Astrocyte of the spinal cord (primary cell): ENCODE measurements at regions not wholly inside any gene's neighbourhood (a gene's known extent, or its start where the extent isn't known, plus 50 kb on each side); places are given as distances from the start of the nearest gene placed in this dataset.

Source experiments
- DNase-seq: peaks from one replicate; pipeline ENCODE4 v3.0.0; 2011; ENCODE audit warnings: low read depth, low spot score
- H3K4me3 ChIP-seq: 2 replicates; pipeline ENCODE4 v1.5.1; 2011; ENCODE audit warnings: low read depth, mild to moderate bottlenecking, low read length, moderate library complexity
- in situ Hi-C: cut with HindIII; loops from 2 replicates; pipeline ENCODE4 v1.10.0; 2017; ENCODE audit warnings: low sequenced_read_pairs
- TF ChIP-seq, protein P1 (sequence below): IDR thresholded peaks from 2 replicates; pipeline ENCODE4 v1.5.1; 2012; ENCODE audit warnings: low read depth, mild to moderate bottlenecking, low read length, inconsistent platforms

DNA sequence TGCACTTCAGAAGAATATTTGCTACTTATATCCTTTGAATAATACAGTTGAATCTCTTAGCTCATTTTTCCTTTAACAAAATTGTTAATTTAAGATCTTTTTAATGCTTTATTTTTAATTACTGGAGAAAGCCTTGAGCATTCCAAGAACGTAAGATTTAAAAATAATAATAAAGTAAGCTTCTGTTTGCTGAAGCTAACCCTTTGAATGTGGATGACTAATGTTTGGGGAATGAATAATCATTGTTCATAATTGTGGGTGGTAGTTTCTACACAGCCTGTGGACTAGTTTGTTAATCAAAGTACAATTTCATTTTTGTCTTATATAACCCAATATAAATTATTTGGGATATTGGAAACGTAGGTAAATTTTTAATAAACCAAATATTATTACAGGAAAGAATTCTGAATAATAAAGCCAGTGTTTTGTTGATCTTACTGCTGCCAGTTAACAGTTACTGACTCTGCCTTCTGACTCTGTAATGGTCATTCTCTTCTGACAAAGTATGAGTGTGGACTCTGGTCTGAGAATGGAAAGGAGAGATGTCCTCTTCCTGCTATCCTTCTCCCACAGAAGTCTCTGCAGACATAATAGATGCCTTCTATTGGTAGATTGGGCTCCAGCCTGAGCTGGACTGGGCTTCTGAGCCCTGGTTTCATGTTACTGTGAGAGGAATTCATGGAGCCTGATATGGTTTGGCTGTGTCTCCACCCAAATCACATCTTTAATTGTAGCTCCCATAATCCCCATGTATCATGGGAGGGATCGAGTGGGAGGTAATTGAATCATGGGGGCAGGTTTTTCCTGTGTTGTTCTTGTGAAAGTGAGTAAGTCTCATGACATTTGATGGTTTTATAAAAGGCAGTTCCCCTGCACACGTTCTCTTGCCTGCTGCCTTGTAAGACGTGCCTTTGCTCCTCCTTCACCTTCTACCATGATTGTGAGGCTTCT, 292.7 kb upstream of the SLC39A10 start:
- in situ Hi-C loops, result no loop called here
- peak; percentile 72 for DNase-seq
- no peak overlapping the region for H3K4me3 ChIP-seq
- TF ChIP-seq, protein P1, sequence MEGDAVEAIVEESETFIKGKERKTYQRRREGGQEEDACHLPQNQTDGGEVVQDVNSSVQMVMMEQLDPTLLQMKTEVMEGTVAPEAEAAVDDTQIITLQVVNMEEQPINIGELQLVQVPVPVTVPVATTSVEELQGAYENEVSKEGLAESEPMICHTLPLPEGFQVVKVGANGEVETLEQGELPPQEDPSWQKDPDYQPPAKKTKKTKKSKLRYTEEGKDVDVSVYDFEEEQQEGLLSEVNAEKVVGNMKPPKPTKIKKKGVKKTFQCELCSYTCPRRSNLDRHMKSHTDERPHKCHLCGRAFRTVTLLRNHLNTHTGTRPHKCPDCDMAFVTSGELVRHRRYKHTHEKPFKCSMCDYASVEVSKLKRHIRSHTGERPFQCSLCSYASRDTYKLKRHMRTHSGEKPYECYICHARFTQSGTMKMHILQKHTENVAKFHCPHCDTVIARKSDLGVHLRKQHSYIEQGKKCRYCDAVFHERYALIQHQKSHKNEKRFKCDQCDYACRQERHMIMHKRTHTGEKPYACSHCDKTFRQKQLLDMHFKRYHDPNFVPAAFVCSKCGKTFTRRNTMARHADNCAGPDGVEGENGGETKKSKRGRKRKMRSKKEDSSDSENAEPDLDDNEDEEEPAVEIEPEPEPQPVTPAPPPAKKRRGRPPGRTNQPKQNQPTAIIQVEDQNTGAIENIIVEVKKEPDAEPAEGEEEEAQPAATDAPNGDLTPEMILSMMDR, result no peak

- no peak overlapping the region for H3K4me3 ChIP-seq
- in situ Hi-C loops, result no loop called here
- TF ChIP-seq, protein P1, result no peak
- DNase-seq, result peak; percentile 75
These were observed 293.5 kb upstream of the SLC39A10 start for GRCh38 chr2:195363496-195363895.

GRCh38 chr2:195360242-195360641, 296.8 kb upstream of the SLC39A10 start:
- H3K4me3 ChIP-seq, result no peak overlapping the region
- in situ Hi-C loops, result no loop called here

DNA sequence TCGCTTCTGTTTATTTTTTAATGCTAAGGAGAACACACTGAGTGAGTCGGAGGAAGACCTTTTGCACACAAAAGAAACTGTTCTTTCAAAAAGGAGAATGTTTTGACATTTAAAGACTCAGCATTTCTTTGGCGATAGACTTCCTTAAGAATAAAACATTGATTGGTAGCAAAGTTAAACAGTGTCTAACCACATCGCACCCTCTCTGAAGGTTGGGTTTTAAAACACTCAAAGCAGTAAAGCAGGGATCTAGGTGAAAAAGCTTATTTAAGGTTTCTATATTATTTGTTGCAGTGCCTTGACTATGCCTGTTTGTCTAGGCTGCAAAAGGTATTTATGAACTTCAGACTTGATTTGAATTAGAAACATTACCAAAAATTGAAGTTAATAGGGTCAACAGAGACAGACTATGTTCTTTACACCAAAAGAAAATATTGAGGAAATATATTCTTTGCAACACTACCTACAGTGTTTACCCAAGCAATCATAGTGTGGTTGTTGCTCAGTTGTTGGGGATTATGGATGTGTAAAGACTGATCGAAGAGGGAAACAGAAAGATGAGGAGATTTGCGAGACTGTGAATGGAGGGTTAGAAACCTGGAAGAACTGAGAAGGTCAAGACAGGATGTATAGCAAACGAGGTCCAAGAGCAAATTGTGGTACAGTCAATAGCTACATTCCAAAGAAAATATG, 297.8 kb upstream of the SLC39A10 start:
- TF ChIP-seq, protein P1, result no peak
- in situ Hi-C loops, result no loop called here
- H3K4me3 ChIP-seq, result no peak overlapping the region

More at GRCh38 chr2:195360242-195360641, 296.8 kb upstream of the SLC39A10 start:
- TF ChIP-seq, protein P1, result no peak
- no peak for DNase-seq

GRCh38 chr2:195356920-195357440, 300.0 kb upstream of the SLC39A10 start:
- DNase-seq, result no peak
- TF ChIP-seq, protein P1, result no peak
- H3K4me3 ChIP-seq, result no peak overlapping the region
- in situ Hi-C loops, result no loop called here

More for the DNA sequence above, 297.8 kb upstream of the SLC39A10 start:
- DNase-seq, result no peak

GRCh38 chr2:195356026-195356425, 301.0 kb upstream of the SLC39A10 start:
- DNase-seq, result no peak
- in situ Hi-C loops, result no loop called here
- H3K4me3 ChIP-seq, result no peak overlapping the region
- TF ChIP-seq, protein P1, result no peak
